ENCODE measurements at regions not wholly inside any gene's neighbourhood (a gene's known extent, or its start where the extent isn't known, plus 50 kb on each side); places are given as distances from the start of the nearest gene placed in this dataset.

GRCh38 chr2:37544591-37545031 is 126.8 kb downstream of the CDC42EP3 start:
- TF ChIP-seq, protein P1, sequence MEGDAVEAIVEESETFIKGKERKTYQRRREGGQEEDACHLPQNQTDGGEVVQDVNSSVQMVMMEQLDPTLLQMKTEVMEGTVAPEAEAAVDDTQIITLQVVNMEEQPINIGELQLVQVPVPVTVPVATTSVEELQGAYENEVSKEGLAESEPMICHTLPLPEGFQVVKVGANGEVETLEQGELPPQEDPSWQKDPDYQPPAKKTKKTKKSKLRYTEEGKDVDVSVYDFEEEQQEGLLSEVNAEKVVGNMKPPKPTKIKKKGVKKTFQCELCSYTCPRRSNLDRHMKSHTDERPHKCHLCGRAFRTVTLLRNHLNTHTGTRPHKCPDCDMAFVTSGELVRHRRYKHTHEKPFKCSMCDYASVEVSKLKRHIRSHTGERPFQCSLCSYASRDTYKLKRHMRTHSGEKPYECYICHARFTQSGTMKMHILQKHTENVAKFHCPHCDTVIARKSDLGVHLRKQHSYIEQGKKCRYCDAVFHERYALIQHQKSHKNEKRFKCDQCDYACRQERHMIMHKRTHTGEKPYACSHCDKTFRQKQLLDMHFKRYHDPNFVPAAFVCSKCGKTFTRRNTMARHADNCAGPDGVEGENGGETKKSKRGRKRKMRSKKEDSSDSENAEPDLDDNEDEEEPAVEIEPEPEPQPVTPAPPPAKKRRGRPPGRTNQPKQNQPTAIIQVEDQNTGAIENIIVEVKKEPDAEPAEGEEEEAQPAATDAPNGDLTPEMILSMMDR (IDR thresholded peaks at IDR 0.05): no peak
- TF ChIP-seq POLR2A (IDR thresholded peaks at IDR 0.05): no peak
